Naive B cell (primary cell): ENCODE measurements at regions not wholly inside any gene's neighbourhood (a gene's known extent, or its start where the extent isn't known, plus 50 kb on each side); places are given as distances from the start of the nearest gene placed in this dataset.

Experiments used
- ATAC-seq, 2 donors: fragments of 150-1000 bp; cut with Tn5 transposase; 2 replicates each; pipeline ENCODE4 v1.10.0; 2021; ENCODE audit warnings: low read depth in 2 of 2, mild to moderate bottlenecking in 2 of 2, moderate library complexity in 2 of 2
- DNase-seq: peaks from one replicate; pipeline ENCODE4 v3.0.0; 2022
- H3K27ac Mint-ChIP-seq, 6 donors: one replicate each; pipeline ENCODE4 v1.8.0; 2020 to 2022; ENCODE audit warnings: mild to moderate bottlenecking in 6 of 6, mixed read lengths in 6 of 6, moderate library complexity in 5 of 6, inconsistent platforms in 2 of 6
- H3K27me3 Mint-ChIP-seq, 3 donors: one replicate each; pipeline ENCODE4 v1.8.0; 2021 to 2022; ENCODE audit warnings: mixed read lengths in 3 of 3, mild to moderate bottlenecking in 1 of 3
- H3K36me3 Mint-ChIP-seq, 2 donors: one replicate each; pipeline ENCODE4 v1.8.0; 2020 to 2022; ENCODE audit warnings: mixed read lengths in 2 of 2, inconsistent platforms in 1 of 2, mild to moderate bottlenecking in 1 of 2
- H3K4me1 Mint-ChIP-seq, 3 donors: one replicate each; pipeline ENCODE4 v1.8.0; 2020 to 2022; ENCODE audit warnings: mixed read lengths in 3 of 3, inconsistent platforms in 1 of 3, mild to moderate bottlenecking in 1 of 3, moderate library complexity in 1 of 3
- H3K4me3 Mint-ChIP-seq, 8 donors: one replicate each; pipeline ENCODE4 v1.8.0; 2020 to 2022; ENCODE audit warnings: mild to moderate bottlenecking in 8 of 8, mixed read lengths in 8 of 8, moderate library complexity in 8 of 8, inconsistent platforms in 2 of 8
- H3K9me3 Mint-ChIP-seq, 7 donors: one replicate each; pipeline ENCODE4 v1.8.0; 2020 to 2022; ENCODE audit warnings: mixed read lengths in 7 of 7, mild to moderate bottlenecking in 5 of 7, inconsistent platforms in 2 of 7, moderate library complexity in 1 of 7

GRCh38 chr5:125517973-125518550, 771.6 kb upstream of the ZNF608 start:
- no peak overlapping the region for H3K27ac Mint-ChIP-seq
- DNase-seq (no peak), ATAC-seq (no peak)
- H3K36me3 Mint-ChIP-seq, result no peaks in the 10 kb centered on the region
- peaks cover 0 to 5% (median 0%) of the 10 kb centered on the region in 3 donors for H3K27me3 Mint-ChIP-seq
- H3K4me3 Mint-ChIP-seq, result no peak overlapping the region
- H3K9me3 Mint-ChIP-seq, result peaks cover 0 to 18% (median 2%) of the 10 kb centered on the region in 7 donors
- no peaks in the 10 kb centered on the region for H3K4me1 Mint-ChIP-seq

GRCh38 chr5:125521289-125521688, 774.9 kb upstream of the ZNF608 start:
- H3K27ac Mint-ChIP-seq, result no peak overlapping the region
- ATAC-seq, result no peak
- peaks cover 0 to 18% (median 2%) of the 10 kb centered on the region in 7 donors for H3K9me3 Mint-ChIP-seq
- H3K4me1 Mint-ChIP-seq, result peaks cover 0 to 3% (median 0%) of the 10 kb centered on the region in 3 donors
- H3K4me3 Mint-ChIP-seq, result no peak overlapping the region
- H3K27me3 Mint-ChIP-seq, result peaks cover 0 to 9% (median 0%) of the 10 kb centered on the region in 3 donors
- H3K36me3 Mint-ChIP-seq, result no peaks in the 10 kb centered on the region
- no peak for DNase-seq

DNA sequence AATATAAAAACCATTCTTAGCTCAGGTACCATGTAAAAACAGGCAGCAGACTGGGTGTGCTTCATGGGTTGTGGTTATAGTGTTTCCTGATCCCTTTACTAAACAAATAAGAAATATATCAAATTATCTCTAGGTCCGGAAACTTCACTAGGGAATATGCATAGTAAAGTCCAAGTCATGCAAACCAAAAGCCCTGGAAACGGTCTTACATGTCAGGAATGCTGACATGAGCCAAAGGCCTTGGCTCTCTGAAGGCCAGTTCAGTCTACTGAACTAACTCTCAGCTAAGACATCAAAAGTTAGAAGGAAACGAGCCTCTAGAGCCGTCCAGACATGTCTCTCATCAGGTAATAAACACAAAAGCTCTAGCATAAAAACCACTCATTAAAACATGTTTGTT, 778.9 kb upstream of the ZNF608 start:
- no peak for DNase-seq
- peaks cover 0 to 3% (median 0%) of the 10 kb centered on the region in 3 donors for H3K4me1 Mint-ChIP-seq
- ATAC-seq, result no peak
- H3K9me3 Mint-ChIP-seq, result peaks cover 0 to 14% (median 2%) of the 10 kb centered on the region in 7 donors
- H3K27me3 Mint-ChIP-seq, result peaks cover 0 to 11% (median 9%) of the 10 kb centered on the region in 3 donors
- H3K36me3 Mint-ChIP-seq, result no peaks in the 10 kb centered on the region
- peak overlapping the region in 2 of 6 donors; percentile 49 to 81 for H3K27ac Mint-ChIP-seq
- no peak overlapping the region for H3K4me3 Mint-ChIP-seq

- Mint-ChIP-seq H3K4me3 (no peak overlapping the region), H3K4me1 (peaks cover 0 to 3% (median 0%) of the 10 kb centered on the region in 3 donors), H3K27me3 (peaks cover 0 to 11% (median 4%) of the 10 kb centered on the region in 3 donors), H3K9me3 (no peaks in the 10 kb centered on the region), H3K27ac (no peak overlapping the region), H3K36me3 (no peaks in the 10 kb centered on the region)
- ATAC-seq, result no peak
- no peak for DNase-seq
Measured at GRCh38 chr5:125526966-125527365, 780.5 kb upstream of the ZNF608 start.

GRCh38 chr5:125528881-125529280, 782.4 kb upstream of the ZNF608 start:
- Mint-ChIP-seq H3K36me3 (no peaks in the 10 kb centered on the region), H3K27ac (no peak overlapping the region), H3K9me3 (peaks cover 0 to 13% (median 3%) of the 10 kb centered on the region in 7 donors), H3K27me3 (peaks cover 0 to 11% (median 4%) of the 10 kb centered on the region in 3 donors), H3K4me3 (no peak overlapping the region), H3K4me1 (peaks cover 0 to 3% (median 0%) of the 10 kb centered on the region in 3 donors)
- ATAC-seq (no peak), DNase-seq (no peak)

DNA sequence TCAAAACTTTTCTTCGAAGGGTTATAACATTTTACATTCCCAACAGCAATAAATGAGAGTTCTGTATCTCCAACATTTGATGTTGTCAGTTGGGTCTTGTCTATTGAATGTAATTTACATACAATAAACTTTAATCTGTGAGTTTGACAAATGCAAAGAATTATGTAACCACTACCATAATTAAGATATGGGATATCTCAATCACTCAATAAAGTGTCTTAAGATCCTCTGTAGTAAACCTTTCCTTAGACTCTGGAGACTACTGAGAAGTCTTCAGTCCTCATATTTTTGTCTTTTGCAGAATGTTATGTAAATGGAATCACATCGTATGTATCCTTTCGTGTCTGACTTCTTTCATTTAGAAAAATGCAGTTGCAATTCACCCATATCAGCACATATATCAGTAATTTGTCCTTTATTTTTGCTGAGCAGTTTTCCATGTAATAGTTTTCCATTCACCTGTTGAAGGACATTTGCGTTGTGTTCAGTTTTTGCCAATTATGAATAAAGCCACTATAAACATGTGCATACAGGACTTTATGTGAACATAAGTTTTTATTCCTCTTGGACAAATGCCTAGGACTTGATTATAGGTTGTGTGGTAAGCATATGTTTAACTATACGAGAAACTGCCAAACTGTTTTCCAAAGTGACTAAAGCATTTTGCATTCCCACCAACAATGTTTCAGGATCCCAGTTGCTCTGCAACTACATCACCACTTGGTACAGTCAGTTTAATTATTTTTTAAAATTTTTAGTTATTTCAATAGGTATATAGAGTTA, 784.6 kb upstream of the ZNF608 start:
- H3K27ac Mint-ChIP-seq, result no peak overlapping the region
- peaks cover 0 to 13% (median 4%) of the 10 kb centered on the region in 7 donors for H3K9me3 Mint-ChIP-seq
- H3K27me3 Mint-ChIP-seq, result peaks cover 0 to 11% (median 0%) of the 10 kb centered on the region in 3 donors
- no peaks in the 10 kb centered on the region for H3K36me3 Mint-ChIP-seq
- no peak for DNase-seq
- ATAC-seq, result no peak
- peaks cover 1 to 2% (median 2%) of the 10 kb centered on the region in 3 donors for H3K4me1 Mint-ChIP-seq
- no peak overlapping the region for H3K4me3 Mint-ChIP-seq

GRCh38 chr5:125536095-125536494, 789.7 kb upstream of the ZNF608 start:
- Mint-ChIP-seq H3K27me3 (no peaks in the 10 kb centered on the region), H3K27ac (peak overlapping the region in 1 of 6 donors; percentile 37)
- DNase-seq, result no peak

GRCh38 chr5:125536582-125536981, 790.1 kb upstream of the ZNF608 start:
- H3K4me1 Mint-ChIP-seq, result peaks cover 4 to 17% (median 12%) of the 10 kb centered on the region in 3 donors

More at GRCh38 chr5:125536095-125536494, 789.7 kb upstream of the ZNF608 start:
- Mint-ChIP-seq H3K36me3 (peaks cover 0 to 7% of the 10 kb centered on the region in 2 donors), H3K4me1 (peaks cover 4 to 15% (median 12%) of the 10 kb centered on the region in 3 donors), H3K9me3 (peaks cover 4 to 28% (median 13%) of the 10 kb centered on the region in 7 donors), H3K4me3 (no peak overlapping the region)
- ATAC-seq, result peak in 1 of 2 donors; percentile 43

GRCh38 chr5:125537661-125538060, 791.2 kb upstream of the ZNF608 start:
- peaks cover 0 to 7% of the 10 kb centered on the region in 2 donors for H3K36me3 Mint-ChIP-seq
- peaks cover 4 to 17% (median 12%) of the 10 kb centered on the region in 3 donors for H3K4me1 Mint-ChIP-seq
- peaks cover 4 to 24% (median 13%) of the 10 kb centered on the region in 7 donors for H3K9me3 Mint-ChIP-seq
- ATAC-seq (no peak), DNase-seq (no peak)
- H3K27ac Mint-ChIP-seq, result no peak overlapping the region
- H3K4me3 Mint-ChIP-seq, result no peak overlapping the region
- H3K27me3 Mint-ChIP-seq, result no peaks in the 10 kb centered on the region

More at GRCh38 chr5:125536582-125536981, 790.1 kb upstream of the ZNF608 start:
- DNase-seq (no peak), ATAC-seq (no peak)
- no peak overlapping the region for H3K4me3 Mint-ChIP-seq
- peak overlapping the region in 1 of 6 donors; percentile 8 for H3K27ac Mint-ChIP-seq
- H3K36me3 Mint-ChIP-seq, result peaks cover 0 to 7% of the 10 kb centered on the region in 2 donors
- H3K9me3 Mint-ChIP-seq, result peaks cover 4 to 28% (median 13%) of the 10 kb centered on the region in 7 donors
- no peaks in the 10 kb centered on the region for H3K27me3 Mint-ChIP-seq

GRCh38 chr5:125538469-125538868, 792.0 kb upstream of the ZNF608 start:
- DNase-seq (no peak), ATAC-seq (no peak)
- Mint-ChIP-seq H3K27me3 (no peaks in the 10 kb centered on the region), H3K27ac (no peak overlapping the region), H3K4me3 (peak overlapping the region in 1 of 8 donors; percentile 4), H3K4me1 (peaks cover 4 to 17% (median 12%) of the 10 kb centered on the region in 3 donors), H3K36me3 (peaks cover 0 to 7% of the 10 kb centered on the region in 2 donors), H3K9me3 (peaks cover 4 to 16% (median 11%) of the 10 kb centered on the region in 7 donors)

GRCh38 chr5:125541085-125541484, 794.6 kb upstream of the ZNF608 start:
- Mint-ChIP-seq H3K4me1 (peaks cover 2 to 14% (median 9%) of the 10 kb centered on the region in 3 donors), H3K9me3 (peaks cover 4 to 16% (median 11%) of the 10 kb centered on the region in 7 donors), H3K4me3 (no peak overlapping the region), H3K27ac (peak overlapping the region in 1 of 6 donors; percentile 63), H3K27me3 (no peaks in the 10 kb centered on the region), H3K36me3 (peaks cover 0 to 7% of the 10 kb centered on the region in 2 donors)
- no peak for ATAC-seq
- DNase-seq, result no peak

GRCh38 chr5:125549322-125549911, 803.0 kb upstream of the ZNF608 start:
- peaks cover 0 to 8% (median 4%) of the 10 kb centered on the region in 3 donors for H3K27me3 Mint-ChIP-seq
- H3K4me1 Mint-ChIP-seq, result peaks cover 0 to 9% (median 2%) of the 10 kb centered on the region in 3 donors
- H3K9me3 Mint-ChIP-seq, result peaks cover 0 to 3% (median 0%) of the 10 kb centered on the region in 7 donors
- no peak overlapping the region for H3K27ac Mint-ChIP-seq
- DNase-seq, result no peak
- ATAC-seq, result no peak
- H3K36me3 Mint-ChIP-seq, result no peaks in the 10 kb centered on the region
- H3K4me3 Mint-ChIP-seq, result no peak overlapping the region

GRCh38 chr5:125550274-125550673, 803.8 kb upstream of the ZNF608 start:
- Mint-ChIP-seq H3K27ac (no peak overlapping the region), H3K9me3 (peaks cover 0 to 3% (median 0%) of the 10 kb centered on the region in 7 donors), H3K4me3 (no peak overlapping the region), H3K27me3 (peaks cover 0 to 8% (median 4%) of the 10 kb centered on the region in 3 donors), H3K4me1 (peaks cover 0 to 9% (median 2%) of the 10 kb centered on the region in 3 donors), H3K36me3 (no peaks in the 10 kb centered on the region)
- DNase-seq, result no peak
- no peak for ATAC-seq
